ENCODE measurements at regions not wholly inside any gene's neighbourhood (a gene's known extent, or its start where the extent isn't known, plus 50 kb on each side); places are given as distances from the start of the nearest gene placed in this dataset.
"Not testable (repeated sequence)": the region's sequence is repeated elsewhere in the genome, so short reads cannot be mapped to it uniquely, and the experiment has no call there.

- TF ChIP-seq CTCF (IDR thresholded peaks at IDR 0.05; ENCODE audit: insufficient read depth, low read length, missing control alignments) = no peak
- ChIA-PET CTCF (interaction anchor here (1.0 to 1.3 kb wide), 2 partner anchors 20 to 26 kb away, joined by 3 read pairs; no protein-coding TSS in a partner anchor), POLR2A (no interaction called here)
- no peak for DNase-seq (ENCODE audit: low read depth, low spot score)
- H3K4me3 ChIP-seq (ENCODE audit: low read depth, low read length) = no peak overlapping the region
These were observed 280.2 kb downstream of the C16orf95 start for GRCh38 chr16:87037012-87037411.

- DNase-seq (ENCODE audit: low read depth, low spot score); H3K4me3 ChIP-seq (ENCODE audit: low read depth, low read length): not testable (repeated sequence)
- POLR2A ChIA-PET = interaction anchor here (0.6 kb wide), 1 partner anchor 8 kb away, joined by 3 read pairs; no protein-coding TSS in a partner anchor
- CTCF ChIA-PET = interaction anchor here (1.3 kb wide), 1 partner anchor 24 kb away, joined by 3 read pairs; no protein-coding TSS in a partner anchor
These were observed 278.7 kb downstream of the C16orf95 start for GRCh38 chr16:87038528-87038927.

GRCh38 chr16:87040169-87041117, 276.7 kb downstream of the C16orf95 start:
- no peak overlapping the region for H3K4me3 ChIP-seq (ENCODE audit: low read depth, low read length)
- no peak for TF ChIP-seq CTCF (IDR thresholded peaks at IDR 0.05; ENCODE audit: insufficient read depth, low read length, missing control alignments)
- POLR2A ChIA-PET = no interaction called here
- DNase-seq (ENCODE audit: low read depth, low spot score) = no peak
- CTCF ChIA-PET = interaction anchor here (1.3 to 1.9 kb wide), 2 partner anchors 22 to 476 kb away, joined by 3 to 6 read pairs; no protein-coding TSS in a partner anchor

- CTCF ChIA-PET = interaction anchor here (1.2 kb wide), 1 partner anchor 21 kb away, joined by 5 read pairs; no protein-coding TSS in a partner anchor
These were observed 275.9 kb downstream of the C16orf95 start for GRCh38 chr16:87041286-87041685.

GRCh38 chr16:87042551-87043230, 274.5 kb downstream of the C16orf95 start:
- no peak overlapping the region for H3K4me3 ChIP-seq (ENCODE audit: low read depth, low read length)
- no peak for DNase-seq (ENCODE audit: low read depth, low spot score)
- CTCF ChIA-PET = interaction anchor here (0.6 to 2.9 kb wide), 5 partner anchors 20 to 478 kb away, joined by 3 to 19 read pairs (median 5); no protein-coding TSS in a partner anchor
- no peak for TF ChIP-seq CTCF (IDR thresholded peaks at IDR 0.05; ENCODE audit: insufficient read depth, low read length, missing control alignments)
- POLR2A ChIA-PET = no interaction called here

More at GRCh38 chr16:87041286-87041685, 275.9 kb downstream of the C16orf95 start:
- POLR2A ChIA-PET = no interaction called here
- no peak for DNase-seq (ENCODE audit: low read depth, low spot score)
- no peak for TF ChIP-seq CTCF (IDR thresholded peaks at IDR 0.05; ENCODE audit: insufficient read depth, low read length, missing control alignments)
- H3K4me3 ChIP-seq (ENCODE audit: low read depth, low read length) = no peak overlapping the region

GRCh38 chr16:87043231-87044031, 273.8 kb downstream of the C16orf95 start:
- no peak for DNase-seq (ENCODE audit: low read depth, low spot score)
- no peak for TF ChIP-seq CTCF (IDR thresholded peaks at IDR 0.05; ENCODE audit: insufficient read depth, low read length, missing control alignments)
- ChIA-PET CTCF (interaction anchor here (0.6 to 2.9 kb wide), 5 partner anchors 17 to 479 kb away, joined by 3 to 19 read pairs (median 5); no protein-coding TSS in a partner anchor), POLR2A (no interaction called here)
- H3K4me3 ChIP-seq (ENCODE audit: low read depth, low read length) = no peak overlapping the region
